Tibial nerve (tissue), 4 donors: ENCODE measurements at regions not wholly inside any gene's neighbourhood (a gene's known extent, or its start where the extent isn't known, plus 50 kb on each side); places are given as distances from the start of the nearest gene placed in this dataset.
"Not testable (repeated sequence)": the region's sequence is repeated elsewhere in the genome, so short reads cannot be mapped to it uniquely, and the experiment has no call there.

Experiments used
- DNase-seq, 2 donors: peaks; one replicate each; pipeline ENCODE4 v3.0.0-alpha.2; 2019; ENCODE audit warnings: low spot score in 2 of 2
- H3K27ac ChIP-seq, 4 donors: fragments of 200-600 bp; sonication (generic) in 3 of 4; one replicate each; pipeline ENCODE4 v1.5.1; 2017 to 2019; ENCODE audit warnings: mild to moderate bottlenecking in 1 of 4
- H3K27me3 ChIP-seq, 2 donors: fragments of 200-600 bp; sonication (generic) in 1 of 2; one replicate each; pipeline versions ENCODE4 v1.5.1 to v1.6.0; 2017 to 2019
- H3K36me3 ChIP-seq, 3 donors: fragments of 200-600 bp; sonication (generic); one replicate each; pipeline ENCODE4 v1.5.1; 2018 to 2019
- H3K4me1 ChIP-seq, 4 donors: fragments of 200-600 bp; sonication (generic) in 3 of 4; one replicate each; pipeline ENCODE4 v1.5.1; 2017 to 2019
- H3K4me3 ChIP-seq, 4 donors: fragments of 200-600 bp; sonication (generic) in 3 of 4; one replicate each; pipeline ENCODE4 v1.5.1; 2017 to 2019; ENCODE audit warnings: mild to moderate bottlenecking in 1 of 4, moderate library complexity in 1 of 4
- H3K9me3 ChIP-seq, 4 donors: fragments of 200-600 bp; sonication (generic) in 3 of 4; one replicate each; pipeline ENCODE4 v1.5.1; 2017 to 2019
- EP300 ChIP-seq, 2 donors: sonication (generic); formaldehyde crosslinking; IDR thresholded peaks; one replicate each; pipeline ENCODE4 v1.6.1; 2017; ENCODE audit warnings: antibody characterized with exemption in 2 of 2, mild to moderate bottlenecking in 1 of 2
- POLR2A ChIP-seq, 2 donors: fragments of 450-650 bp; IDR thresholded peaks; one replicate each; pipeline ENCODE4 v1.6.1; 2017; ENCODE audit warnings: antibody characterized with exemption in 2 of 2, mild to moderate bottlenecking in 2 of 2, moderate library complexity in 2 of 2
- WGBS, 2 donors: methylation state at CpG; one replicate each; pipeline ENCODE4 v1.1.5; 2018; 5-methylcytosine and 5-hydroxymethylcytosine counted together
- TF ChIP-seq, protein P1 (sequence below), 5 experiments: fragments of 200-600 bp in 3 of 5; fragments of 450-650 bp in 2 of 5; sonication (generic) in 3 of 5; IDR thresholded peaks; one replicate each; pipeline ENCODE4 v1.5.1; 2016 to 2019; ENCODE audit warnings: antibody characterized with exemption in 5 of 5, mild to moderate bottlenecking in 3 of 5, moderate library complexity in 2 of 5

DNA sequence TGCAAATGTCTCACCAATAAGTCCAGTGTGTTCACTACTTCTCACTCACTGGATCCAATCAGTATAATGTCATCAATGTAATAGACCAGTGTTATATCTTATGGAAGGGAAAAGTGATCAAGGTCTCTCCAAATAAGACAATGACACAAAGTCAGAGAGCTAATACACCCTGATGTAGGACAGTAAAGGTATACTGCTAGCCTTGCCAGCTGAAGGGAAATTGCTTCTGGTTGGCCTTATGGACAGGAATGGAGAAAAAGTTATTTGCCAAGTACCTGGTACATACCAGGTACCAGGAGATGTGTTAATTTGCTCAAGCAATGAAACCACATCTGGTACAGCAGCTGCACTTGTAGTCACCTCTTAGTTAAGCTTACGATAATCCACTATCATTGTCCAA lies 141.0 kb downstream of the LTN1 start:
- WGBS, 2 donors: 100% methylated on average over 1 of the region's 1 CpG
- Histone ChIP-seq H3K27me3 (no peaks in the 10 kb centered on the region), H3K4me3 (no peak overlapping the region), H3K9me3 (no peaks in the 10 kb centered on the region), H3K27ac (no peak overlapping the region), H3K4me1 (peaks cover 0 to 2% (median 0%) of the 10 kb centered on the region in 4 donors), H3K36me3 (peaks cover 0 to 27% (median 0%) of the 10 kb centered on the region in 3 donors)
- TF ChIP-seq EP300 (IDR thresholded peaks at IDR 0.05) (no peak), POLR2A (IDR thresholded peaks at IDR 0.05) (no peak)
- TF ChIP-seq, protein P1, sequence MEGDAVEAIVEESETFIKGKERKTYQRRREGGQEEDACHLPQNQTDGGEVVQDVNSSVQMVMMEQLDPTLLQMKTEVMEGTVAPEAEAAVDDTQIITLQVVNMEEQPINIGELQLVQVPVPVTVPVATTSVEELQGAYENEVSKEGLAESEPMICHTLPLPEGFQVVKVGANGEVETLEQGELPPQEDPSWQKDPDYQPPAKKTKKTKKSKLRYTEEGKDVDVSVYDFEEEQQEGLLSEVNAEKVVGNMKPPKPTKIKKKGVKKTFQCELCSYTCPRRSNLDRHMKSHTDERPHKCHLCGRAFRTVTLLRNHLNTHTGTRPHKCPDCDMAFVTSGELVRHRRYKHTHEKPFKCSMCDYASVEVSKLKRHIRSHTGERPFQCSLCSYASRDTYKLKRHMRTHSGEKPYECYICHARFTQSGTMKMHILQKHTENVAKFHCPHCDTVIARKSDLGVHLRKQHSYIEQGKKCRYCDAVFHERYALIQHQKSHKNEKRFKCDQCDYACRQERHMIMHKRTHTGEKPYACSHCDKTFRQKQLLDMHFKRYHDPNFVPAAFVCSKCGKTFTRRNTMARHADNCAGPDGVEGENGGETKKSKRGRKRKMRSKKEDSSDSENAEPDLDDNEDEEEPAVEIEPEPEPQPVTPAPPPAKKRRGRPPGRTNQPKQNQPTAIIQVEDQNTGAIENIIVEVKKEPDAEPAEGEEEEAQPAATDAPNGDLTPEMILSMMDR (IDR thresholded peaks at IDR 0.05): no peak
- no peak for DNase-seq

GRCh38 chr21:28839237-28839636 lies 153.4 kb downstream of the LTN1 start:
- not testable (repeated sequence) for H3K4me1 ChIP-seq, H3K4me3 ChIP-seq, H3K27me3 ChIP-seq, H3K27ac ChIP-seq, H3K36me3 ChIP-seq, DNase-seq
- 92 to 96% methylated on average over 1 of the region's 1 CpG for WGBS, 2 donors
- H3K9me3 ChIP-seq: peaks cover 0 to 11% (median 0%) of the 10 kb centered on the region in 4 donors

- not testable (repeated sequence) for H3K4me1 ChIP-seq, H3K27me3 ChIP-seq, DNase-seq, H3K27ac ChIP-seq, H3K4me3 ChIP-seq, H3K36me3 ChIP-seq
- 22 to 38% methylated on average over 1 of the region's 1 CpG for WGBS, 2 donors
- H3K9me3 ChIP-seq: peaks cover 0 to 11% (median 0%) of the 10 kb centered on the region in 4 donors
These were observed 155.3 kb downstream of the LTN1 start for GRCh38 chr21:28837426-28837825.

DNA sequence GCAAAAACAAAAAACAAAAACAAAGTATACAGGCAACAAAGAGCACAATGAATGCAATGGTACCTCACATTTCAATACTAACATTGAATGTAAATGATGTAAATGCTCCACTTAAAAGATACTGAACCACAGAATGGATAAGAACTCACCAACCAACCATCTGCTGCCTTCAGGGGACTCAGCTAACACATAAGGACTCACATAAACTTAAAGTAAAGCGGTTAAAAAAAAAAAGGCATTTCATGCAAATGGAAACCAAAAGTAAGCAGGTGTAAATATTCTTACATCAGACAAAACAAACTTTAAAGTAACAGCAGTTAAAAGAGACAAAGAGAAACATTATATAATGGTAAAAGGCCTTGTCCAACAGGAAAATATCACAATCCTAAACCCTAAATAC lies 156.1 kb downstream of the LTN1 start:
- H3K36me3 ChIP-seq, H3K4me3 ChIP-seq, DNase-seq, H3K27ac ChIP-seq, H3K27me3 ChIP-seq, H3K4me1 ChIP-seq: not testable (repeated sequence)
- H3K9me3 ChIP-seq: peaks cover 0 to 11% (median 0%) of the 10 kb centered on the region in 4 donors
- WGBS, 2 donors: 87 to 92% methylated on average over 1 of the region's 1 CpG

DNA sequence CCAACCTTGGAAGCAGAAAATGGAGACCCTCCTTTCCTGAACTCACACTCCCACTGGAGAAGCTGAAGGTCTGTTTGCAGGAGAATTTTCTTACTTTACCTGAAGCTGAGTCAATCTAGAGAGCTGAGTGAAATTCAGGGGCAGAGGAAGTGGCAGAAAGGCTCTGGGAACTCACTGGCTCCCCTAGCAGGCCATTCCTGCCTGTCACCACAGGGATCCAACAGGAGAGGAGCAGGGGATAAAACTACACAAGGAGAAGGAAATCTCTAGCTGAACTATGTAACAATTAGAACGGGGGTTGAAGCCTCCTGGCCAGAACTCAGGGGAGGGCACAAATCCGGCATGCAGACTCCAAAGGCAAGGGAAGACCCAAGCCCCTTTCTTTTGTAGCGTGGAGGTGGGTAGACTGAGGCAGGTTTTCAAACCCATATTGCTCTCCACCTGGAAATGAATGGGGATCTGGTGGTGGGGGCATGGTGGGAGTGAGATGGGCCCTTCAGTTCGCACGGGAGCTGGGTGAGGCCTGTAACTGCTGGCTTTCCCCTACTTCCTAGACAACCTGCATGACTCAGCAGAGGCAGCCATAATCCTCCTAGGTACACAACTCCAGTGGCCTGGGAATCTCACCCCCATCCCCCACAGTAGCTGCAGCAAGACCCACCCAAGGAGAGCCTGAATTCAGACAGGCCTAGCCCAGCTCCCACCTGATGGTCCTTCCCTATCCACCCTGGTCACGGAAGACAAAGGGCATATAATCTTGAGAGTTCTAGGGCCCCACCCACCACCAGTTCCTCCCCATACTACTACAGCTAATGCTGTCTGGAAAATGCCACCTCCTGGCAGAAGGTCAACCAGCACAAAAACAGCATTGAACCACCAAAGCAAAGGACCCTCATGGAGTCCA lies 158.1 kb downstream of the LTN1 start:
- Histone ChIP-seq H3K27me3 (no peaks in the 10 kb centered on the region), H3K27ac (no peak overlapping the region), H3K9me3 (peaks cover 0 to 6% (median 0%) of the 10 kb centered on the region in 4 donors), H3K4me1 (no peaks in the 10 kb centered on the region), H3K36me3 (no peaks in the 10 kb centered on the region), H3K4me3 (no peak overlapping the region)
- TF ChIP-seq EP300 (IDR thresholded peaks at IDR 0.05): no peak
- TF ChIP-seq, protein P1 (IDR thresholded peaks at IDR 0.05): no peak
- no peak for TF ChIP-seq POLR2A (IDR thresholded peaks at IDR 0.05)
- no peak for DNase-seq
- 93% methylated on average over 4 to 6 of the region's 6 CpGs for WGBS, 2 donors

GRCh38 chr21:28833609-28834008 lies 159.1 kb downstream of the LTN1 start:
- no peak for DNase-seq
- H3K27ac ChIP-seq: no peak overlapping the region
- 94 to 96% methylated on average over 3 of the region's 3 CpGs for WGBS, 2 donors
- TF ChIP-seq, protein P1 (IDR thresholded peaks at IDR 0.05): no peak
- TF ChIP-seq POLR2A (IDR thresholded peaks at IDR 0.05): no peak
- no peak for TF ChIP-seq EP300 (IDR thresholded peaks at IDR 0.05)
- H3K9me3 ChIP-seq: no peaks in the 10 kb centered on the region
- no peaks in the 10 kb centered on the region for H3K27me3 ChIP-seq
- H3K4me1 ChIP-seq: no peaks in the 10 kb centered on the region
- no peaks in the 10 kb centered on the region for H3K36me3 ChIP-seq
- H3K4me3 ChIP-seq: no peak overlapping the region
